ENCODE measurements at regions not wholly inside any gene's neighbourhood (a gene's known extent, or its start where the extent isn't known, plus 50 kb on each side); places are given as distances from the start of the nearest gene placed in this dataset.

DNA sequence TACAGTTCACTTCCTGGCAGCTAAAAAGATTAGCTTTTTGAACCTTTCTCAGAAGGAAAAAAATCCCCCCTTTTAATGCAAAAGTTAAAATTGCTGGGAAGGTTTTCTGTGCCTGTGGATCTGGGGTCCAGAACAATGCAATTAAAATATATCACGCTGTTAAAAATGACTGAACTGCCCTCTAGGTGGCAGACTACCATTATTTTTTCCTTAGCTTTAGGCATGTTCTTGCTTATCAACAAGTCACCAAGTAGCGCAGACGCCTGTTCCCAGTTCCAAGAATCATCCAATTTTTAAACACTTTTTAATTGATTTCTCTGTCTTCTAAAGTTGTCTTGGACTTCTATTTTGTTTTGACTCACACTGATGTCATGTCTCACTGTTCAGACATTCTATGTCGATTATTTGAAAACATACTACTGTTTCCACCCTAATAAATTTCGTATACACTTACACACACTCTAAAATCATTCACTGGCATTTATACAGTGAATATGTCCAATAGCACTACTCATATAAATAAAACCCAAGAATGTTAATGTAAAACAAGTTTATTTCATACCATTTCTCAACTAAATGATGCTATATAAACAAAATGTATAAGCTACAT lies 661.6 kb downstream of the RAPGEF2 start:
- peak; percentile 41 for ATAC-seq

DNA sequence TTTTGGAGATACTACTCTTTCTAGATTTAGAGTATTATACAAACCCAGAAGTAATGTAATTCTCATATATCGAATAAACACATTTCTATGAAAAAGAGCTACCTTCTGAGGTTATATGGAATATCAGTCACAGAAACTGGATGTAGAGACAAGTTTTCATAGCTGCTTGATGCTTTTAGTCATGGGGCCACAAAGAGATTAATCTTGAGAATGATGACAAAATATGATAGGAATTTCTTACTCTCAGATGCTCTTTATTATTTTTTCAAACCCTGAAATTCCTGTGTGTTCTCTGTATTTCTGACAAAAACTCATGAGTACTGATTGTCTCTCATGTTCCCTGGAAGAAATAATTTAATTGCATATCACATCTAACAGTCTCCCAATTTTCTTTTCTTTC lies 662.5 kb downstream of the RAPGEF2 start:
- no peak for ATAC-seq
- H3K36me3 ChIP-seq (ENCODE audit: low read depth), result no peaks in the 10 kb centered on the region
- H3K4me1 ChIP-seq (ENCODE audit: low read depth), result no peaks in the 10 kb centered on the region
- H3K4me3 ChIP-seq, result no peak overlapping the region
- TF ChIP-seq, protein P1, sequence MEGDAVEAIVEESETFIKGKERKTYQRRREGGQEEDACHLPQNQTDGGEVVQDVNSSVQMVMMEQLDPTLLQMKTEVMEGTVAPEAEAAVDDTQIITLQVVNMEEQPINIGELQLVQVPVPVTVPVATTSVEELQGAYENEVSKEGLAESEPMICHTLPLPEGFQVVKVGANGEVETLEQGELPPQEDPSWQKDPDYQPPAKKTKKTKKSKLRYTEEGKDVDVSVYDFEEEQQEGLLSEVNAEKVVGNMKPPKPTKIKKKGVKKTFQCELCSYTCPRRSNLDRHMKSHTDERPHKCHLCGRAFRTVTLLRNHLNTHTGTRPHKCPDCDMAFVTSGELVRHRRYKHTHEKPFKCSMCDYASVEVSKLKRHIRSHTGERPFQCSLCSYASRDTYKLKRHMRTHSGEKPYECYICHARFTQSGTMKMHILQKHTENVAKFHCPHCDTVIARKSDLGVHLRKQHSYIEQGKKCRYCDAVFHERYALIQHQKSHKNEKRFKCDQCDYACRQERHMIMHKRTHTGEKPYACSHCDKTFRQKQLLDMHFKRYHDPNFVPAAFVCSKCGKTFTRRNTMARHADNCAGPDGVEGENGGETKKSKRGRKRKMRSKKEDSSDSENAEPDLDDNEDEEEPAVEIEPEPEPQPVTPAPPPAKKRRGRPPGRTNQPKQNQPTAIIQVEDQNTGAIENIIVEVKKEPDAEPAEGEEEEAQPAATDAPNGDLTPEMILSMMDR (IDR thresholded peaks at IDR 0.05), result no peak
- intact Hi-C loops (cut with DNase I, micrococcal nuclease), result no loop called here
- no peaks in the 10 kb centered on the region for H3K9me3 ChIP-seq
- no peak for DNase-seq

More for the DNA sequence above, 661.6 kb downstream of the RAPGEF2 start:
- Histone ChIP-seq H3K4me1 (ENCODE audit: low read depth) (no peaks in the 10 kb centered on the region), H3K36me3 (ENCODE audit: low read depth) (no peaks in the 10 kb centered on the region), H3K9me3 (no peaks in the 10 kb centered on the region), H3K4me3 (no peak overlapping the region)
- DNase-seq, result peak in 1 of 3 donors; percentile 32
- TF ChIP-seq, protein P1 (IDR thresholded peaks at IDR 0.05), result no peak
- intact Hi-C loops (cut with DNase I, micrococcal nuclease), result no loop called here

- intact Hi-C loops (cut with DNase I, micrococcal nuclease), result no loop called here
- TF ChIP-seq, protein P1 (IDR thresholded peaks at IDR 0.05), result no peak
- Histone ChIP-seq H3K9me3 (no peaks in the 10 kb centered on the region), H3K4me1 (ENCODE audit: low read depth) (no peaks in the 10 kb centered on the region), H3K4me3 (no peak overlapping the region), H3K36me3 (ENCODE audit: low read depth) (no peaks in the 10 kb centered on the region)
- ATAC-seq (no peak), DNase-seq (no peak)
These were observed 663.4 kb downstream of the RAPGEF2 start for GRCh38 chr4:159766241-159766640.

DNA sequence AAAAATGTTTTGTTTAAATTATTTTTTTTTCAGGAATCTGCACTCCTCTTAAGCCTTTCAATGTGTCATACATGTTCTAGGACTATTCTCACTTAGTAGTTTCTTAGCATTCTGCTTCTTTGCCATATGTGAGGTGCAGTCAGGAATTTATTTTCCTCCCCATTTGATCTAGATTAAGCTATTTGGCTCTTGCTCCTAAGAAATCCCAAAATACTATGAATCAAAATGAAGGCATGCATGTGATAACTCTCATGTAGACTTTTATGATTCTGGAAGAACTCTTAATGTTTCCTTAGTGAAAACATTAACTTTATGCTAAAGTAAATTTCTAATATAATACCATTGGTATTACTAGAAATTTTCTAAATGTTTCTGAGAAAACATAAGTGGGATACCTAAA lies 664.5 kb downstream of the RAPGEF2 start:
- TF ChIP-seq, protein P1 (IDR thresholded peaks at IDR 0.05), result no peak
- Histone ChIP-seq H3K4me3 (no peak overlapping the region), H3K4me1 (ENCODE audit: low read depth) (no peaks in the 10 kb centered on the region), H3K36me3 (ENCODE audit: low read depth) (no peaks in the 10 kb centered on the region), H3K9me3 (no peaks in the 10 kb centered on the region)
- ATAC-seq (no peak), DNase-seq (no peak)
- intact Hi-C loops (cut with DNase I, micrococcal nuclease), result no loop called here

DNA sequence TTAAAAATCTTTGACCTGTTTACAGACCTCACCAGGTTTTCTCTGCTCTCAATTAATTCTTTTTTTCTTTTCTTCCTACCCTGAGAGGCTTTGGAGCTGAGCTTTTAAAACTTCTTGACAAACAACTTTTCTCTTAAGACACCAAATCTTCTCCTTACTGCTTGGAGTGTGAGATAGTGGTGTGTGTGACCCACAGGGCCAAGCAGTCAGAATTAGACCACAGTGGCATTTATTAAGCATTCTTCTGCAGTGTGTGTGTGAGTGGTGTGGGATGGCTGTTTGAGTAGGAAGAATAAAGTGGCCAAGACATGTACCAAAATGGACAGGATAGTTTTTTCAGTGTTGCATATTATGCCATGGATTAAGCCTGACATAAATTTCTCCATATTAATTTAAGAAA lies 665.1 kb downstream of the RAPGEF2 start:
- intact Hi-C loops (cut with DNase I, micrococcal nuclease), result no loop called here
- TF ChIP-seq, protein P1 (IDR thresholded peaks at IDR 0.05), result no peak
- Histone ChIP-seq H3K4me3 (no peak overlapping the region), H3K9me3 (no peaks in the 10 kb centered on the region), H3K36me3 (ENCODE audit: low read depth) (no peaks in the 10 kb centered on the region), H3K4me1 (ENCODE audit: low read depth) (no peaks in the 10 kb centered on the region)
- no peak for DNase-seq
- ATAC-seq, result no peak

DNA sequence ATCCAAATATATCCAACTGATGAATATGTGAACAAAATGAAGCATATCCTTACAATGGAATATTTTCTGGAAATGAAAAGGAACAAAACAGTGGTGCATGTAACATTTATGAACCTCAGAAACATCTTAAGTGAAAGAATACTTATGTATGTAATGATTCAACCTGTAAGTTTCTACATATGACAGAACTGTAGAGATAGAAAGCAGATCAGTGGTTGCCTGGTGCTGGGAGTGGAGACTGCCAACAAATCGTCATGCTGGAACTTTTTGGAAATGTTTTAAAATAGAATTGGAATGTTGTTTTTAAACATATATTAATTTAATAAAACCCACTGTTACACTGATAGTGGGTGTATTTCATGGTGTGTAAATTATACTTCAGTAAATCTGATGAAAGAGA lies 667.5 kb downstream of the RAPGEF2 start:
- H3K4me1 ChIP-seq (ENCODE audit: low read depth), result no peaks in the 10 kb centered on the region
- no peaks in the 10 kb centered on the region for H3K36me3 ChIP-seq (ENCODE audit: low read depth)
- H3K4me3 ChIP-seq, result no peak overlapping the region
- TF ChIP-seq, protein P1 (IDR thresholded peaks at IDR 0.05), result no peak
- ATAC-seq (no peak), DNase-seq (no peak)
- no peaks in the 10 kb centered on the region for H3K9me3 ChIP-seq
- intact Hi-C loops (cut with DNase I, micrococcal nuclease), result no loop called here

All from mucosa of descending colon (tissue), 3 donors.